Testis (tissue), 2 donors: ENCODE measurements at regions not wholly inside any gene's neighbourhood (a gene's known extent, or its start where the extent isn't known, plus 50 kb on each side); places are given as distances from the start of the nearest gene placed in this dataset.

ENCODE experiments used
- DNase-seq: peaks from one replicate; pipeline ENCODE4 v3.0.0-alpha.2; 2019
- H3K27ac ChIP-seq, 2 donors: fragments of 200-600 bp; sonication (generic); one replicate each; pipeline ENCODE4 v1.5.1; 2019
- H3K27me3 ChIP-seq: fragments of 200-600 bp; sonication (generic); one replicate; pipeline ENCODE4 v1.5.1; 2019
- H3K36me3 ChIP-seq: fragments of 200-600 bp; sonication (generic); one replicate; pipeline ENCODE4 v1.5.1; 2017; ENCODE audit warnings: low read depth; ENCODE audit errors: missing control alignments
- H3K4me1 ChIP-seq: fragments of 200-600 bp; sonication (generic); one replicate; pipeline ENCODE4 v1.5.1; 2019
- H3K4me3 ChIP-seq, 2 donors: fragments of 200-600 bp; sonication (generic); one replicate each; pipeline ENCODE4 v1.5.1; 2017 to 2019
- H3K9me3 ChIP-seq: fragments of 200-600 bp; sonication (generic); one replicate; pipeline ENCODE4 v1.5.1; 2017
- CTCF ChIP-seq, 3 experiments: fragments of 450-650 bp in 2 of 3; fragments of 200-600 bp in 1 of 3; sonication (generic) in 1 of 3; IDR thresholded peaks; one replicate each; pipeline ENCODE4 v1.5.1; 2016 to 2019; ENCODE audit warnings: antibody characterized with exemption in 3 of 3, mild to moderate bottlenecking in 2 of 3, moderate library complexity in 1 of 3
- POLR2A ChIP-seq: fragments of 450-650 bp; IDR thresholded peaks from one replicate; pipeline ENCODE4 v1.6.1; 2017; ENCODE audit warnings: antibody characterized with exemption, mild to moderate bottlenecking, moderate library complexity
- WGBS, 2 donors: methylation state at CpG; one replicate each; pipeline ENCODE4 v1.1.5; 2018; 5-methylcytosine and 5-hydroxymethylcytosine counted together
- intact Hi-C: fragments of 100-400 bp; cut with DNase I; formaldehyde crosslinking; loops from one replicate; pipeline ENCODE4 v1.15.1; 2023; ENCODE audit warnings: low total_unique reads

- WGBS, 2 donors, result 72 to 83% methylated on average over 3 of the region's 3 CpGs
- DNase-seq, result no peak
- intact Hi-C loops, result no loop called here
- no peak overlapping the region for H3K27ac ChIP-seq
- H3K36me3 ChIP-seq, result no peaks in the 10 kb centered on the region
- TF ChIP-seq CTCF (IDR thresholded peaks at IDR 0.05) (no peak), POLR2A (no peak)
- no peak overlapping the region for H3K4me3 ChIP-seq
- H3K4me1 ChIP-seq, result no peaks in the 10 kb centered on the region
- no peaks in the 10 kb centered on the region for H3K9me3 ChIP-seq
- H3K27me3 ChIP-seq, result no peaks in the 10 kb centered on the region
Observed at GRCh38 chr5:58122848-58123392, 337.0 kb downstream of the PLK2 start.

- intact Hi-C loops, result no loop called here
- H3K4me1 ChIP-seq, result no peaks in the 10 kb centered on the region
- WGBS, 2 donors, result 84 to 87% methylated on average over 2 of the region's 2 CpGs
- no peak overlapping the region for H3K4me3 ChIP-seq
- DNase-seq, result no peak
- H3K9me3 ChIP-seq, result no peaks in the 10 kb centered on the region
- no peaks in the 10 kb centered on the region for H3K27me3 ChIP-seq
- no peak overlapping the region for H3K27ac ChIP-seq
- no peaks in the 10 kb centered on the region for H3K36me3 ChIP-seq
- TF ChIP-seq POLR2A (no peak), CTCF (IDR thresholded peaks at IDR 0.05) (no peak)
Observed at GRCh38 chr5:58122157-58122556, 337.7 kb downstream of the PLK2 start.

GRCh38 chr5:58121391-58121790 is 338.5 kb downstream of the PLK2 start:
- no peak for DNase-seq
- Histone ChIP-seq H3K4me1 (no peaks in the 10 kb centered on the region), H3K9me3 (no peaks in the 10 kb centered on the region), H3K27ac (no peak overlapping the region), H3K4me3 (no peak overlapping the region), H3K27me3 (no peaks in the 10 kb centered on the region), H3K36me3 (no peaks in the 10 kb centered on the region)
- TF ChIP-seq CTCF (IDR thresholded peaks at IDR 0.05) (no peak), POLR2A (no peak)
- WGBS, 2 donors, result 90 to 97% methylated on average over 2 of the region's 2 CpGs
- intact Hi-C loops, result no loop called here

- Histone ChIP-seq H3K4me1 (no peaks in the 10 kb centered on the region), H3K27ac (no peak overlapping the region), H3K4me3 (no peak overlapping the region), H3K27me3 (no peaks in the 10 kb centered on the region), H3K9me3 (no peaks in the 10 kb centered on the region), H3K36me3 (no peaks in the 10 kb centered on the region)
- intact Hi-C loops, result no loop called here
- no peak for TF ChIP-seq CTCF (IDR thresholded peaks at IDR 0.05)
- no peak for TF ChIP-seq POLR2A
- no peak for DNase-seq
- 64 to 71% methylated on average over 2 of the region's 2 CpGs for WGBS, 2 donors
Observed at GRCh38 chr5:58117542-58117941, 342.3 kb downstream of the PLK2 start.

GRCh38 chr5:58116346-58116745 is 343.5 kb downstream of the PLK2 start:
- Histone ChIP-seq H3K36me3 (no peaks in the 10 kb centered on the region), H3K27ac (no peak overlapping the region), H3K4me1 (no peaks in the 10 kb centered on the region), H3K4me3 (no peak overlapping the region), H3K9me3 (no peaks in the 10 kb centered on the region), H3K27me3 (no peaks in the 10 kb centered on the region)
- WGBS, 2 donors, result 62 to 70% methylated on average over 3 of the region's 3 CpGs
- no peak for TF ChIP-seq CTCF (IDR thresholded peaks at IDR 0.05)
- no peak for TF ChIP-seq POLR2A
- no peak for DNase-seq
- intact Hi-C loops, result no loop called here
